Type B pancreatic cell (in vitro differentiated cells): ENCODE measurements at regions not wholly inside any gene's neighbourhood (a gene's known extent, or its start where the extent isn't known, plus 50 kb on each side); places are given as distances from the start of the nearest gene placed in this dataset.

Experiments used
- DNase-seq: peaks from one replicate; pipeline ENCODE4 v3.0.0; 2021; ENCODE audit warnings: mixed read lengths; ENCODE audit not compliant: unreplicated experiment; ENCODE audit errors: extremely low spot score
- H3K27ac Mint-ChIP-seq: 2 replicates; pipeline ENCODE4 v1.8.0; 2021; ENCODE audit warnings: mild to moderate bottlenecking, mixed read lengths
- H3K27me3 Mint-ChIP-seq: 2 replicates; pipeline ENCODE4 v1.8.0; 2021; ENCODE audit warnings: mixed read lengths
- H3K36me3 Mint-ChIP-seq: 2 replicates; pipeline ENCODE4 v1.8.0; 2021; ENCODE audit warnings: mixed read lengths
- H3K4me1 Mint-ChIP-seq: one replicate; pipeline ENCODE4 v1.8.0; 2021; ENCODE audit warnings: mixed read lengths; ENCODE audit not compliant: unreplicated experiment
- H3K4me3 Mint-ChIP-seq: 2 replicates; pipeline ENCODE4 v1.8.0; 2021; ENCODE audit warnings: mild to moderate bottlenecking, mixed read lengths
- H3K9me3 Mint-ChIP-seq: 2 replicates; pipeline ENCODE4 v1.8.0; 2021; ENCODE audit warnings: mixed read lengths
- CTCF ChIP-seq: fragments of 200-600 bp; sonication (generic); conservative IDR thresholded peaks from 2 replicates; pipeline ENCODE4 v1.5.0; 2021; ENCODE audit warnings: antibody characterized with exemption, mild to moderate bottlenecking

DNA sequence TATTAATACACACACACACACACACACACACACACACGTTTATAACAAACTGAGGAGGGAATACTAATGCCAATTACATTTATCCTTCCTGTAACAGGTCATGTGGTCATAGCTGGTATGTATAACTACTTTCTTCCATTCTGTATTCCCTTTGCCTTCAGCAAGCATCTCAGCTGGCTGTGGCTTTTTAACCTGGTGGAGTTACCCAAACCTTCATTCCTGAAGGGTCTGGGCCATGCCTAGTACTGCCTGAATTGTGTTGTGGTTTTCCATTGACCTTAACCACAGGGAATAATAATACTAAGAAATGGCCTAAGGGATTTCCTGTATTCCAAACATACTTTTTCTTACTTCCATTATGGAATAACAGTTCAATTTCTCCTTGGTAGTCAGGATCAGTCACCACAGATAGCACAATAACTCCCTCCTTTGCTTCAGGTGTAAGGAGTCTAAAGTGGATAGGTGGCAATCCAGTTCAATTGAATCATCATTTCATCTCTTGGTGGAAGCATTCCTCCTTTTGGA, 222.2 kb upstream of the MEF2C start:
- H3K4me1 Mint-ChIP-seq = no peaks in the 10 kb centered on the region
- H3K9me3 Mint-ChIP-seq = peaks cover 5% of the 10 kb centered on the region
- H3K4me3 Mint-ChIP-seq = no peak overlapping the region
- TF ChIP-seq CTCF = no peak
- H3K36me3 Mint-ChIP-seq = no peaks in the 10 kb centered on the region
- H3K27me3 Mint-ChIP-seq = peaks cover 3% of the 10 kb centered on the region
- no peak for DNase-seq
- no peak overlapping the region for H3K27ac Mint-ChIP-seq

GRCh38 chr5:89098199-89098756, 215.3 kb upstream of the MEF2C start:
- no peak overlapping the region for H3K27ac Mint-ChIP-seq
- no peak for DNase-seq
- peaks cover 4% of the 10 kb centered on the region for H3K9me3 Mint-ChIP-seq

DNA sequence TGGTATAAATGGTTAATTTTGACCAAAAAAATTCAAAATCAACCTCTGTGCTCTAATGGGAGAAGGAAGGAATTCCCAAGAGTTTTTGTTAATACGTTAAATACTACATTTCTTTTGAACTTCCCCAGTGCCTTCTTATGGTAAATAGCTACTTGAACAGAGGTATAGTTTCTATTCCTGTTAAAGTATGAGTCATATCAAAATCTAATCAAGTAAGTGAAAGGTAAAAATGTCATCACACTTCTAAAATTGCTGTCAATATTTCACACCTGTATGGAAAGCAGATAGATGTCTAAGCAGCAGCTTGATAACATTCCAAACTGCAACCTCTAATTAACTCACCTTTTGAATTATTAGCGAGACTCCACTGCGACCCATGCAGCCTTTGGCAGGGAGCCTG, 214.1 kb upstream of the MEF2C start:
- H3K4me3 Mint-ChIP-seq = no peak overlapping the region
- no peak overlapping the region for H3K27ac Mint-ChIP-seq
- TF ChIP-seq CTCF = no peak
- H3K9me3 Mint-ChIP-seq = peaks cover 3% of the 10 kb centered on the region
- H3K36me3 Mint-ChIP-seq = no peaks in the 10 kb centered on the region
- no peak for DNase-seq
- H3K4me1 Mint-ChIP-seq = no peaks in the 10 kb centered on the region
- H3K27me3 Mint-ChIP-seq = no peaks in the 10 kb centered on the region

More at GRCh38 chr5:89098199-89098756, 215.3 kb upstream of the MEF2C start:
- TF ChIP-seq CTCF = no peak
- Mint-ChIP-seq H3K4me1 (no peaks in the 10 kb centered on the region), H3K27me3 (no peaks in the 10 kb centered on the region), H3K36me3 (no peaks in the 10 kb centered on the region), H3K4me3 (no peak overlapping the region)

GRCh38 chr5:89095341-89095740, 212.4 kb upstream of the MEF2C start:
- Mint-ChIP-seq H3K4me1 (no peaks in the 10 kb centered on the region), H3K27me3 (no peaks in the 10 kb centered on the region), H3K9me3 (peaks cover 3% of the 10 kb centered on the region), H3K27ac (no peak overlapping the region), H3K4me3 (no peak overlapping the region), H3K36me3 (no peaks in the 10 kb centered on the region)
- no peak for TF ChIP-seq CTCF
- no peak for DNase-seq

GRCh38 chr5:89090037-89090436, 207.1 kb upstream of the MEF2C start:
- Mint-ChIP-seq H3K27ac (no peak overlapping the region), H3K4me1 (no peaks in the 10 kb centered on the region), H3K27me3 (no peaks in the 10 kb centered on the region), H3K36me3 (no peaks in the 10 kb centered on the region), H3K4me3 (no peak overlapping the region), H3K9me3 (no peaks in the 10 kb centered on the region)
- TF ChIP-seq CTCF = no peak
- no peak for DNase-seq
